ENCODE measurements at regions not wholly inside any gene's neighbourhood (a gene's known extent, or its start where the extent isn't known, plus 50 kb on each side); places are given as distances from the start of the nearest gene placed in this dataset.

DNA sequence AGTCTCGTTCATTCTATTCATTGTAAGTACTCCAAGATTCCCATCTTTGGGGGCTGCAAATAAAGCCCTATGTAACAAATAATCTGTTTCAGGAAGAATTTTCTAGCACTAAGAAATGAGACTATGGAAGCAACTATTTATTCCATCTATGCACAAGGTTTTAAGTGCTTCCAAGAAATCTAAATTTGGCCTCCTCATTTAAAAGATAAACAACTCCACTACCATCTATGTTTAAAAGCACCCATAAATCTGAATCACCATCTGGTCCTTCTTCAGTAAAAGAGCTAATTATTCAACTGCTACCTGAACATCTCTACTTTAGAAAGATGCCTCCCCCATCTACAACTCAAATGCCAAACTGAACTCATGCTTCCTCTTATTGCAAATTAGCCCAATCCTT lies 547.3 kb upstream of the LRRC4C start:
- no peaks in the 10 kb centered on the region for H3K36me3 Mint-ChIP-seq
- intact Hi-C loops (cut with micrococcal nuclease), result no loop called here
- H3K9me3 Mint-ChIP-seq, result peaks cover 1 to 32% (median 10%) of the 10 kb centered on the region in 8 donors
- DNase-seq, result no peak
- H3K4me3 ChIP-seq (ENCODE audit: low read length in 2 of 2), result no peak overlapping the region
- no peaks in the 10 kb centered on the region for H3K4me1 Mint-ChIP-seq
- H3K27ac ChIP-seq (ENCODE audit: low read depth, low read length), result no peak overlapping the region
- H3K9me3 ChIP-seq (ENCODE audit: control insufficient read depth in 1 of 2, low read length in 2 of 2), result no peaks in the 10 kb centered on the region
- no peaks in the 10 kb centered on the region for H3K4me1 ChIP-seq (ENCODE audit: insufficient read depth, low read length)
- H3K27ac Mint-ChIP-seq, result no peak overlapping the region
- ChIA-PET POLR2A (ENCODE audit: partially characterized antibody) (no interaction called here), CTCF (ENCODE audit: partially characterized antibody) (no interaction called here)
- H3K27me3 ChIP-seq (ENCODE audit: insufficient read depth, low read length), result no peaks in the 10 kb centered on the region
- no peaks in the 10 kb centered on the region for H3K36me3 ChIP-seq (ENCODE audit: insufficient read depth, low read length)
- no peaks in the 10 kb centered on the region for H3K27me3 Mint-ChIP-seq
- H3K4me3 Mint-ChIP-seq, result no peak overlapping the region

DNA sequence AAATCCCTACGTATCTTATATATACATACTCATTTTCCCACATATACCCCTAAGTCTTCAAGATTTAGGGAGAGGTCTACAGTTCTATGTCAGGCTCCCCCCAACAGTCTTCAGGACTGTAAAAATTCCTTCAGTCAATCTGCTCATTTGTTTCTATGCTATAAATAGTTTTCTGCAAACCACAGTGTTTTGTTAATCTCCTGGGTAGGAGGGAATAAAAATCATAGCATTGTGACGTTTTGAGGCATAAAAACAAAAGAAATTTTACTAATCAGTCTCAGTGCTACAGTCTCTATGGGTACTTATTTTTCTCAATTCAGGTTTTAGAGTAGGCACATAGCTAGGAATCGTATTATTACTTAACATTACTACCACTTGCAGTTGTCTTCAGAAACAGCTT lies 552.8 kb upstream of the LRRC4C start:
- CTCF ChIA-PET (ENCODE audit: partially characterized antibody), result no interaction called here
- Histone ChIP-seq H3K4me1 (ENCODE audit: insufficient read depth, low read length) (no peaks in the 10 kb centered on the region), H3K4me3 (ENCODE audit: low read length in 2 of 2) (no peak overlapping the region), H3K27me3 (ENCODE audit: insufficient read depth, low read length) (no peaks in the 10 kb centered on the region), H3K36me3 (ENCODE audit: insufficient read depth, low read length) (no peaks in the 10 kb centered on the region), H3K9me3 (ENCODE audit: control insufficient read depth in 1 of 2, low read length in 2 of 2) (no peaks in the 10 kb centered on the region), H3K27ac (ENCODE audit: low read depth, low read length) (no peak overlapping the region)
- DNase-seq, result no peak
- no peaks in the 10 kb centered on the region for H3K36me3 Mint-ChIP-seq
- no peaks in the 10 kb centered on the region for H3K27me3 Mint-ChIP-seq
- intact Hi-C loops (cut with micrococcal nuclease), result no loop called here
- no peak overlapping the region for H3K4me3 Mint-ChIP-seq
- no peak overlapping the region for H3K27ac Mint-ChIP-seq
- POLR2A ChIA-PET (ENCODE audit: partially characterized antibody), result no interaction called here
- no peaks in the 10 kb centered on the region for H3K4me1 Mint-ChIP-seq
- H3K9me3 Mint-ChIP-seq, result peaks cover 3 to 33% (median 10%) of the 10 kb centered on the region in 8 donors

DNA sequence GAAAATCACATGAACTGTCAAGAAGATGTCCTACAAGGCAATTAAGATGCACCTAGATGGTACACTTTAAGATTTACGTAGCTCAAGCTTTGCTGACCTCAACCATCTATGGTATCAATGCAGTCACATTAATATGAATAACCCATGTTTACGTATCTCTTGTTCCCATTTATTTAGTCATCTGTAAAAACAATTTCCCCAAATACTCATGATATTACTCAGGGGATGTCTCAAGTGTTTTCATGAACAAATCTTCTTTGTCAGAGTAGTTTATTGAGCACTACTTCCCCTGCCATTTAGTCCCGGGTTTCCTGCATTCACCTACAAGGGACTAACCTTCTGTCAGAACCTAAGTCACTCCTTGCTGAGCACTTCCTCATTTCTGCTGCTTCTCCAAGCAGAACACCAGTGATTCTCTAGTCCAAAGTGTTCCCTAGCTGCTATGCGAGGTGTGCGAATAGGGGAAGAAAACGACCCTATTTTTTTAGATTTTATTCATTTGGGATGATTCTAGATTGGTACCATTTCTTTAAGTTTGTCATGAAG lies 554.3 kb upstream of the LRRC4C start:
- Mint-ChIP-seq H3K27me3 (no peaks in the 10 kb centered on the region), H3K4me3 (no peak overlapping the region)

DNA sequence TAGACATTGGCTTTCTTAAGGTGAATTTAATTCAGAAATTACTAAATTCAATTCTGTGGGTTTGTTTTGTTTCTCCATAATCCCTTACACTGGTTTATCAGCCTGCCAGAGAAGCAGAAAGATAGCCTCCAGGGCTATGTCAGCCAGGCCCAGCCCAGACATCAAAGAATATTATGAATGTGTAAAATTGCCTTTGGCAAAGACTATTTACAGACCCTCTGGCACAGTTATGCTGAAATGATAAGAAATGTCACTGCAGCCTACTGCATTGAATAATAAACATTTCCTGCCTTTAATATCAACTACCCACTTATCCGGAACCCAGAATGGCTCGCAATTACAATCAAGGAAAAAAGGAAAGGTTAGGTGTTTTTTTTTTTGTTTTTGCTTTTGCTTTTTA lies 562.5 kb upstream of the LRRC4C start:
- no peaks in the 10 kb centered on the region for H3K4me1 ChIP-seq (ENCODE audit: insufficient read depth, low read length)
- Mint-ChIP-seq H3K27me3 (no peaks in the 10 kb centered on the region), H3K9me3 (peaks cover 0 to 28% (median 16%) of the 10 kb centered on the region in 8 donors), H3K27ac (no peak overlapping the region), H3K4me3 (no peak overlapping the region), H3K4me1 (no peaks in the 10 kb centered on the region), H3K36me3 (no peaks in the 10 kb centered on the region)
- ChIA-PET POLR2A (ENCODE audit: partially characterized antibody) (no interaction called here), CTCF (ENCODE audit: partially characterized antibody) (no interaction called here)
- no peak for DNase-seq
- no peak overlapping the region for H3K4me3 ChIP-seq (ENCODE audit: low read length in 2 of 2)
- H3K27ac ChIP-seq (ENCODE audit: low read depth, low read length), result no peak overlapping the region
- intact Hi-C loops (cut with micrococcal nuclease), result no loop called here
- no peaks in the 10 kb centered on the region for H3K9me3 ChIP-seq (ENCODE audit: control insufficient read depth in 1 of 2, low read length in 2 of 2)
- H3K36me3 ChIP-seq (ENCODE audit: insufficient read depth, low read length), result no peaks in the 10 kb centered on the region
- no peaks in the 10 kb centered on the region for H3K27me3 ChIP-seq (ENCODE audit: insufficient read depth, low read length)

More for the DNA sequence above, 554.3 kb upstream of the LRRC4C start:
- POLR2A ChIA-PET (ENCODE audit: partially characterized antibody), result no interaction called here
- Histone ChIP-seq H3K27me3 (ENCODE audit: insufficient read depth, low read length) (no peaks in the 10 kb centered on the region), H3K36me3 (ENCODE audit: insufficient read depth, low read length) (no peaks in the 10 kb centered on the region), H3K4me3 (ENCODE audit: low read length in 2 of 2) (no peak overlapping the region), H3K9me3 (ENCODE audit: control insufficient read depth in 1 of 2, low read length in 2 of 2) (no peaks in the 10 kb centered on the region), H3K4me1 (ENCODE audit: insufficient read depth, low read length) (no peaks in the 10 kb centered on the region), H3K27ac (ENCODE audit: low read depth, low read length) (no peak overlapping the region)
- Mint-ChIP-seq H3K27ac (no peak overlapping the region), H3K4me1 (no peaks in the 10 kb centered on the region), H3K36me3 (no peaks in the 10 kb centered on the region), H3K9me3 (peaks cover 3 to 29% (median 14%) of the 10 kb centered on the region in 8 donors)
- intact Hi-C loops (cut with micrococcal nuclease), result no loop called here
- no peak for DNase-seq
- CTCF ChIA-PET (ENCODE audit: partially characterized antibody), result no interaction called here

DNA sequence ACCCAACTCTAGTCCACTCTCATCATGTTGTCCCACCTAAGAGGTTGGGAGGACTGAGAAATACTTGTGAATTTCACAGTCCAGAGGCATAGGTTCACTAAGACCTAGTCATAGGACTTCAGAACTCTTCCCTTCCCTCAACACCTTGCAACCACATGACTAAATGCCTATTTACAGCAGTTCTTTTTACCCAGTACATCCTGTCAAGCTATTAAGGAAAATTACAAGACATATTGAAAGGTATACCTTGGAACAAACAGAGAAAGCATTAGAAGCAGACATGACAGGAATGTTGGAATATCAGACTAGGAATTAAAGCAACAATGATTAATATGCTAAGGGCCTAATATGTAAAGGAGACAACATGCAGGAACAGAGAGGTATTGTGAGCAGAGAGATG lies 563.8 kb upstream of the LRRC4C start:
- POLR2A ChIA-PET (ENCODE audit: partially characterized antibody), result no interaction called here
- intact Hi-C loops (cut with micrococcal nuclease), result no loop called here
- Mint-ChIP-seq H3K27ac (no peak overlapping the region), H3K36me3 (no peaks in the 10 kb centered on the region), H3K4me3 (no peak overlapping the region), H3K4me1 (no peaks in the 10 kb centered on the region), H3K27me3 (no peaks in the 10 kb centered on the region), H3K9me3 (peaks cover 2 to 26% (median 19%) of the 10 kb centered on the region in 8 donors)
- Histone ChIP-seq H3K27me3 (ENCODE audit: insufficient read depth, low read length) (no peaks in the 10 kb centered on the region), H3K27ac (ENCODE audit: low read depth, low read length) (no peak overlapping the region), H3K36me3 (ENCODE audit: insufficient read depth, low read length) (no peaks in the 10 kb centered on the region), H3K4me1 (ENCODE audit: insufficient read depth, low read length) (no peaks in the 10 kb centered on the region), H3K9me3 (ENCODE audit: control insufficient read depth in 1 of 2, low read length in 2 of 2) (no peaks in the 10 kb centered on the region), H3K4me3 (ENCODE audit: low read length in 2 of 2) (no peak overlapping the region)
- no peak for DNase-seq
- CTCF ChIA-PET (ENCODE audit: partially characterized antibody), result no interaction called here

DNA sequence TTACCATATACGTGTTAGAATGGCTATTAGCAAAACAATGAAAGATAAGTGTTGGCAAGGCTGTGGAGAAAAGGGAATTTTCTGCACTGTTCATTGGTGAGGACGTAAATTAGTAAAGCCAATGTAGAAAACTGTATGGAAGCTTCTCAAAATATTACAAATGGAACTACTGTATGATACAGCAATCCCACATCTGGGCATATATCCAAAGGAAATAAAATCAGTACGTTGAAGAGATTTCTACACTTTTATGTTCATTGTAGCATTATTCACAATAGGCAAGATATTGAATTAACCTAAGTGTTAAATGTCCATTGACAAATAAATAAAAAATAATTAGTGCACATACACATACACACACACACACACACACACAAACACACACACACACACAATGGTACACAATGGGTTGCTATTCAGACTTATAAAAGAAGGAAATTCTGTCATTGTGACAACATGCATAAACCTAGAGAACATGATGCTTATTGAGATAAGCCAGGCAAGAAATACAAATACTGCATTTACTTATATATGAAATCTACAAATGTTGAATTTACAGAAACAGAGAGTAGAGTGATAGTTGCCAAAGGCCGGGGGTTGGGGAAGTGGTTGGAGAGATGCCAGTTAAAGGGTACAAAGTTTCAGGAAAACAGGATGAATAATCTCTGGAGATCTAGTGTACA lies 565.8 kb upstream of the LRRC4C start:
- Mint-ChIP-seq H3K36me3 (no peaks in the 10 kb centered on the region), H3K4me3 (no peak overlapping the region), H3K9me3 (peaks cover 2 to 26% (median 14%) of the 10 kb centered on the region in 8 donors), H3K4me1 (no peaks in the 10 kb centered on the region), H3K27ac (no peak overlapping the region), H3K27me3 (no peaks in the 10 kb centered on the region)
- intact Hi-C loops (cut with micrococcal nuclease), result no loop called here
- H3K36me3 ChIP-seq (ENCODE audit: insufficient read depth, low read length), result no peaks in the 10 kb centered on the region
- ChIA-PET CTCF (ENCODE audit: partially characterized antibody) (no interaction called here), POLR2A (ENCODE audit: partially characterized antibody) (no interaction called here)
- no peak overlapping the region for H3K4me3 ChIP-seq (ENCODE audit: low read length in 2 of 2)
- H3K4me1 ChIP-seq (ENCODE audit: insufficient read depth, low read length), result no peaks in the 10 kb centered on the region
- H3K27me3 ChIP-seq (ENCODE audit: insufficient read depth, low read length), result no peaks in the 10 kb centered on the region
- no peak overlapping the region for H3K27ac ChIP-seq (ENCODE audit: low read depth, low read length)
- no peaks in the 10 kb centered on the region for H3K9me3 ChIP-seq (ENCODE audit: control insufficient read depth in 1 of 2, low read length in 2 of 2)
- DNase-seq, result no peak

DNA sequence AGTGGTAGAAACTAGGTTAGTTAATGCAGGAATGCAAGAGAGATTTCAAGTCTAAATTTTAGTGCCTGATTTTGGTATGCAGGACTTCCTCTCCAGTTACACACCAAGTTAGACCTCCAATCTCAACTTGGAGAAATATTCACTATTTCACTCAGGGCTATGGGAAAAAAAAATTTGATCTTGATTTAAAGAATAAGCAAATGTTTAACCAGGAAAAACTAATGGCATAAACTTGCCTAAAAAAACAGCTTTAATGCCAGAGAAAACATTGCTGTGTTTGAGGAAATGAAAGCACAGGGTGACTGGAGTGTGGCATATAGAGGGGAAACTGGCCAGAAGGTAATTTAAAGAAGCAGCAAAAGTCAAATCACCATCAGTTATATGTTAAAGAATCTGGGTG lies 575.4 kb upstream of the LRRC4C start:
- no peaks in the 10 kb centered on the region for H3K4me1 ChIP-seq (ENCODE audit: insufficient read depth, low read length)
- Mint-ChIP-seq H3K4me3 (no peak overlapping the region), H3K27me3 (no peaks in the 10 kb centered on the region), H3K27ac (no peak overlapping the region), H3K9me3 (peaks cover 2 to 16% (median 9%) of the 10 kb centered on the region in 8 donors), H3K36me3 (no peaks in the 10 kb centered on the region), H3K4me1 (no peaks in the 10 kb centered on the region)
- CTCF ChIA-PET (ENCODE audit: partially characterized antibody), result no interaction called here
- POLR2A ChIA-PET (ENCODE audit: partially characterized antibody), result no interaction called here
- H3K36me3 ChIP-seq (ENCODE audit: insufficient read depth, low read length), result no peaks in the 10 kb centered on the region
- no peaks in the 10 kb centered on the region for H3K27me3 ChIP-seq (ENCODE audit: insufficient read depth, low read length)
- H3K9me3 ChIP-seq (ENCODE audit: control insufficient read depth in 1 of 2, low read length in 2 of 2), result no peaks in the 10 kb centered on the region
- DNase-seq, result no peak
- intact Hi-C loops (cut with micrococcal nuclease), result no loop called here
- no peak overlapping the region for H3K27ac ChIP-seq (ENCODE audit: low read depth, low read length)
- H3K4me3 ChIP-seq (ENCODE audit: low read length in 2 of 2), result no peak overlapping the region

DNA sequence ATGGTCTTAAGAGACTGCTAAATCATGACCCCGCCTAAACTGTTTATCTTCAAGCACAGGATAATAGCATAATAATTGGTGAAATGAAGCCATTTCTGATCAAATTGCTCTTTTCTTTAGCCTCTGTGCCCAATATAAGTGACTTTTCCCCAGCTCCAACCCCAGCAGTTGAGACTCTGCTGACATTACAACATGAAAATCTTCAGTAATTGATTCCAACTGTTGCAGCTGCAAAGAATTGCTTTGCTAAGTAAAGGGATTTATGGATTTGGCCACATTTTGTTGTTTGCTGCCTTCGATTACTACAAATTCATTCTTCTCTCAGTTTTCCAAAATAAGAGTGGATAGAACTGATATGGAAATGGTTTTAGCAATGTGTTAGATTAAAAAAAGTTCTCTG lies 576.7 kb upstream of the LRRC4C start:
- no peaks in the 10 kb centered on the region for H3K36me3 ChIP-seq (ENCODE audit: insufficient read depth, low read length)
- H3K4me1 ChIP-seq (ENCODE audit: insufficient read depth, low read length), result no peaks in the 10 kb centered on the region
- intact Hi-C loops (cut with micrococcal nuclease), result no loop called here
- Mint-ChIP-seq H3K27me3 (no peaks in the 10 kb centered on the region), H3K36me3 (no peaks in the 10 kb centered on the region), H3K9me3 (peaks cover 2 to 18% (median 9%) of the 10 kb centered on the region in 8 donors), H3K4me1 (no peaks in the 10 kb centered on the region), H3K4me3 (no peak overlapping the region), H3K27ac (no peak overlapping the region)
- POLR2A ChIA-PET (ENCODE audit: partially characterized antibody), result no interaction called here
- CTCF ChIA-PET (ENCODE audit: partially characterized antibody), result no interaction called here
- no peak overlapping the region for H3K4me3 ChIP-seq (ENCODE audit: low read length in 2 of 2)
- no peaks in the 10 kb centered on the region for H3K27me3 ChIP-seq (ENCODE audit: insufficient read depth, low read length)
- no peak overlapping the region for H3K27ac ChIP-seq (ENCODE audit: low read depth, low read length)
- no peaks in the 10 kb centered on the region for H3K9me3 ChIP-seq (ENCODE audit: control insufficient read depth in 1 of 2, low read length in 2 of 2)
- DNase-seq, result no peak
